Upper lobe of left lung (tissue), 4 donors: ENCODE measurements at regions not wholly inside any gene's neighbourhood (a gene's known extent, or its start where the extent isn't known, plus 50 kb on each side); places are given as distances from the start of the nearest gene placed in this dataset.

Experiments
- POLR2A ChIP-seq, 4 donors: fragments of 450-650 bp; IDR thresholded peaks; one replicate each; pipeline ENCODE4 v1.5.1; 2016 to 2017; ENCODE audit warnings: antibody characterized with exemption in 4 of 4, mild to moderate bottlenecking in 2 of 4
- TF ChIP-seq, protein P1 (sequence below), 6 experiments: fragments of 450-650 bp in 4 of 6; fragments of 200-600 bp in 2 of 6; sonication (generic) in 2 of 6; IDR thresholded peaks; one replicate each; pipeline ENCODE4 v1.5.1; 2016 to 2019; ENCODE audit warnings: antibody characterized with exemption in 6 of 6

DNA sequence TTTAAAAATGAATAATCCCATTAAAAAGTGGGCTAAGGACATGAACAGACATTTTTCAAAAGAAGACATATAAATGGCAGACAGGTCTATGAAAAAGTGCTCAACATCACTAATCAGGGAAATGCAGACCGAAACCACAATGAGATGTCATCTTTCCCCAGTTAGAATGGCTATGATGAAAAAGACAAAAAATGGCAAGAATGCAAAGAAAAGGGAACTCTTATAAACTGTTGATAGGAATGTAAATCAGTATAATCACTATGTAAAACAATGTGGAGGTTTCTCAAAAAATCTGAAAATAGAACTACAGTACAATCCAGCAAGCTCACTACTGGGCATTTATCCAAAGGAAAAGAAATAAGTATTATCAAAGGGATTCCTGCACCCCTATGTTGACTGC lies 169.2 kb downstream of the METTL4 start:
- TF ChIP-seq, protein P1, sequence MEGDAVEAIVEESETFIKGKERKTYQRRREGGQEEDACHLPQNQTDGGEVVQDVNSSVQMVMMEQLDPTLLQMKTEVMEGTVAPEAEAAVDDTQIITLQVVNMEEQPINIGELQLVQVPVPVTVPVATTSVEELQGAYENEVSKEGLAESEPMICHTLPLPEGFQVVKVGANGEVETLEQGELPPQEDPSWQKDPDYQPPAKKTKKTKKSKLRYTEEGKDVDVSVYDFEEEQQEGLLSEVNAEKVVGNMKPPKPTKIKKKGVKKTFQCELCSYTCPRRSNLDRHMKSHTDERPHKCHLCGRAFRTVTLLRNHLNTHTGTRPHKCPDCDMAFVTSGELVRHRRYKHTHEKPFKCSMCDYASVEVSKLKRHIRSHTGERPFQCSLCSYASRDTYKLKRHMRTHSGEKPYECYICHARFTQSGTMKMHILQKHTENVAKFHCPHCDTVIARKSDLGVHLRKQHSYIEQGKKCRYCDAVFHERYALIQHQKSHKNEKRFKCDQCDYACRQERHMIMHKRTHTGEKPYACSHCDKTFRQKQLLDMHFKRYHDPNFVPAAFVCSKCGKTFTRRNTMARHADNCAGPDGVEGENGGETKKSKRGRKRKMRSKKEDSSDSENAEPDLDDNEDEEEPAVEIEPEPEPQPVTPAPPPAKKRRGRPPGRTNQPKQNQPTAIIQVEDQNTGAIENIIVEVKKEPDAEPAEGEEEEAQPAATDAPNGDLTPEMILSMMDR (IDR thresholded peaks at IDR 0.05), result no peak
- no peak for TF ChIP-seq POLR2A (IDR thresholded peaks at IDR 0.05)
